Panc1 (cell line): ENCODE measurements at regions not wholly inside any gene's neighbourhood (a gene's known extent, or its start where the extent isn't known, plus 50 kb on each side); places are given as distances from the start of the nearest gene placed in this dataset.

ENCODE experiments used
- POLR2AphosphoS5 ChIP-seq: IDR thresholded peaks from 2 replicates; pipeline ENCODE4 v1.6.1; 2012; ENCODE audit warnings: mild to moderate bottlenecking, low read depth, low read length, moderate library complexity
- SIN3A ChIP-seq: IDR thresholded peaks from 2 replicates; pipeline ENCODE4 v1.6.1; 2012; ENCODE audit warnings: low read depth, mild to moderate bottlenecking, low read length, moderate library complexity, borderline replicate concordance; ENCODE audit not compliant: insufficient read depth
- TCF7L2 ChIP-seq: IDR thresholded peaks from 2 replicates; pipeline ENCODE4 v1.6.1; 2011; ENCODE audit warnings: mild to moderate bottlenecking, low read depth, low read length, inconsistent platforms
- TF ChIP-seq, protein P1 (sequence below): fragments of 450-650 bp; IDR thresholded peaks from 2 replicates; pipeline ENCODE4 v1.5.1; 2017; ENCODE audit warnings: mild to moderate bottlenecking
- TF ChIP-seq, protein P2 (sequence below), 2 experiments: IDR thresholded peaks; 2 replicates each; pipeline ENCODE4 v1.6.1; 2011 to 2012; ENCODE audit warnings: low read depth in 2 of 2, control low read depth in 1 of 2, low read length in 1 of 2, mild to moderate bottlenecking in 1 of 2, moderate library complexity in 1 of 2; ENCODE audit not compliant: insufficient read depth in 1 of 2

- TF ChIP-seq, protein P1, sequence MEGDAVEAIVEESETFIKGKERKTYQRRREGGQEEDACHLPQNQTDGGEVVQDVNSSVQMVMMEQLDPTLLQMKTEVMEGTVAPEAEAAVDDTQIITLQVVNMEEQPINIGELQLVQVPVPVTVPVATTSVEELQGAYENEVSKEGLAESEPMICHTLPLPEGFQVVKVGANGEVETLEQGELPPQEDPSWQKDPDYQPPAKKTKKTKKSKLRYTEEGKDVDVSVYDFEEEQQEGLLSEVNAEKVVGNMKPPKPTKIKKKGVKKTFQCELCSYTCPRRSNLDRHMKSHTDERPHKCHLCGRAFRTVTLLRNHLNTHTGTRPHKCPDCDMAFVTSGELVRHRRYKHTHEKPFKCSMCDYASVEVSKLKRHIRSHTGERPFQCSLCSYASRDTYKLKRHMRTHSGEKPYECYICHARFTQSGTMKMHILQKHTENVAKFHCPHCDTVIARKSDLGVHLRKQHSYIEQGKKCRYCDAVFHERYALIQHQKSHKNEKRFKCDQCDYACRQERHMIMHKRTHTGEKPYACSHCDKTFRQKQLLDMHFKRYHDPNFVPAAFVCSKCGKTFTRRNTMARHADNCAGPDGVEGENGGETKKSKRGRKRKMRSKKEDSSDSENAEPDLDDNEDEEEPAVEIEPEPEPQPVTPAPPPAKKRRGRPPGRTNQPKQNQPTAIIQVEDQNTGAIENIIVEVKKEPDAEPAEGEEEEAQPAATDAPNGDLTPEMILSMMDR, result no peak
- TF ChIP-seq, protein P2, sequence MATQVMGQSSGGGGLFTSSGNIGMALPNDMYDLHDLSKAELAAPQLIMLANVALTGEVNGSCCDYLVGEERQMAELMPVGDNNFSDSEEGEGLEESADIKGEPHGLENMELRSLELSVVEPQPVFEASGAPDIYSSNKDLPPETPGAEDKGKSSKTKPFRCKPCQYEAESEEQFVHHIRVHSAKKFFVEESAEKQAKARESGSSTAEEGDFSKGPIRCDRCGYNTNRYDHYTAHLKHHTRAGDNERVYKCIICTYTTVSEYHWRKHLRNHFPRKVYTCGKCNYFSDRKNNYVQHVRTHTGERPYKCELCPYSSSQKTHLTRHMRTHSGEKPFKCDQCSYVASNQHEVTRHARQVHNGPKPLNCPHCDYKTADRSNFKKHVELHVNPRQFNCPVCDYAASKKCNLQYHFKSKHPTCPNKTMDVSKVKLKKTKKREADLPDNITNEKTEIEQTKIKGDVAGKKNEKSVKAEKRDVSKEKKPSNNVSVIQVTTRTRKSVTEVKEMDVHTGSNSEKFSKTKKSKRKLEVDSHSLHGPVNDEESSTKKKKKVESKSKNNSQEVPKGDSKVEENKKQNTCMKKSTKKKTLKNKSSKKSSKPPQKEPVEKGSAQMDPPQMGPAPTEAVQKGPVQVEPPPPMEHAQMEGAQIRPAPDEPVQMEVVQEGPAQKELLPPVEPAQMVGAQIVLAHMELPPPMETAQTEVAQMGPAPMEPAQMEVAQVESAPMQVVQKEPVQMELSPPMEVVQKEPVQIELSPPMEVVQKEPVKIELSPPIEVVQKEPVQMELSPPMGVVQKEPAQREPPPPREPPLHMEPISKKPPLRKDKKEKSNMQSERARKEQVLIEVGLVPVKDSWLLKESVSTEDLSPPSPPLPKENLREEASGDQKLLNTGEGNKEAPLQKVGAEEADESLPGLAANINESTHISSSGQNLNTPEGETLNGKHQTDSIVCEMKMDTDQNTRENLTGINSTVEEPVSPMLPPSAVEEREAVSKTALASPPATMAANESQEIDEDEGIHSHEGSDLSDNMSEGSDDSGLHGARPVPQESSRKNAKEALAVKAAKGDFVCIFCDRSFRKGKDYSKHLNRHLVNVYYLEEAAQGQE (IDR thresholded peaks at IDR 0.05; ENCODE audit: insufficient read depth in 1 of 2, low read depth in 2 of 2, low read length in 1 of 2), result no peak
- TF ChIP-seq POLR2AphosphoS5 (no peak), TCF7L2 (no peak), SIN3A (no peak)
These were observed 182.0 kb upstream of the RGMA start for GRCh38 chr15:93270937-93271467.
